ENCODE measurements at regions not wholly inside any gene's neighbourhood (a gene's known extent, or its start where the extent isn't known, plus 50 kb on each side); places are given as distances from the start of the nearest gene placed in this dataset.
"Not testable (repeated sequence)": the region's sequence is repeated elsewhere in the genome, so short reads cannot be mapped to it uniquely, and the experiment has no call there.

- dilution Hi-C loops (cut with MboI; ENCODE audit: extremely low pct_ligation_motif_present, low sequenced_read_pairs) = no loop called here
- FAIRE-seq = no peak
- no TSS peak for BruUV-seq (replicated peaks)
- no peak overlapping the region for H3K27ac ChIP-seq (ENCODE audit: insufficient read depth, low read depth, low read length)
- intact Hi-C loops (cut with micrococcal nuclease) = no loop called here
- no peak for TF ChIP-seq JUN (IDR thresholded peaks at IDR 0.05; ENCODE audit: borderline replicate concordance, insufficient read depth, insufficient read length, low read depth)
- TF ChIP-seq FOS (IDR thresholded peaks at IDR 0.05; ENCODE audit: borderline replicate concordance, insufficient read depth, low read length) = no peak
- no peak for TF ChIP-seq CTCF (IDR thresholded peaks at IDR 0.05; ENCODE audit: extremely low read depth in 1 of 2, insufficient read depth in 1 of 2, low read depth in 1 of 2, low read length in 2 of 2)
- TF ChIP-seq EZH2 (IDR thresholded peaks at IDR 0.05; ENCODE audit: borderline replicate concordance, low read depth, low read length, severe bottlenecking) = no peak
- no peak for TF ChIP-seq POLR2AphosphoS5 (IDR thresholded peaks at IDR 0.05; ENCODE audit: insufficient read depth, low read depth, low read length)
- no peak for TF ChIP-seq MAX (IDR thresholded peaks at IDR 0.05; ENCODE audit: insufficient read depth, insufficient read length)
- TF ChIP-seq MYC (IDR thresholded peaks at IDR 0.05; ENCODE audit: low read depth, low read length) = no peak
- no peak for TF ChIP-seq GATA2 (IDR thresholded peaks at IDR 0.05; ENCODE audit: insufficient read depth, insufficient read length, low read depth, low read length)
- no peak for TF ChIP-seq POLR2A (IDR thresholded peaks at IDR 0.05; ENCODE audit: low read depth, low read length)
- H3K9ac ChIP-seq (replicated peaks; ENCODE audit: extremely low read depth, insufficient read depth, low read length) = no peak overlapping the region
- no peaks in the 10 kb centered on the region for H3K79me2 ChIP-seq (ENCODE audit: control insufficient read depth, insufficient read depth, low read length)
- no peak overlapping the region for H3K4me3 ChIP-seq (replicated peaks in 1 of 3; ENCODE audit: insufficient read depth in 1 of 3, low read depth in 1 of 3, low read length in 3 of 3)
- H3K4me2 ChIP-seq (ENCODE audit: insufficient read depth, low read length) = no peak overlapping the region
- H3K4me1 ChIP-seq (ENCODE audit: control insufficient read depth, extremely low read depth, insufficient read depth, low read length) = no peaks in the 10 kb centered on the region
- CTCF ChIA-PET = interaction anchor here (1.1 kb wide), 1 partner anchor 11 kb away, joined by 3 read pairs; no protein-coding TSS in a partner anchor
- POLR2A ChIA-PET = no interaction called here
- no peak overlapping the region for H2AFZ ChIP-seq (ENCODE audit: low read depth, low read length)
- H3K9me3 ChIP-seq (replicated peaks; ENCODE audit: control insufficient read depth, insufficient read depth, low read length) = peaks cover 2% of the 10 kb centered on the region
- no peaks in the 10 kb centered on the region for H3K9me1 ChIP-seq (replicated peaks; ENCODE audit: control insufficient read depth, extremely low read depth, insufficient read depth, low read length)
- H4K20me1 ChIP-seq (replicated peaks; ENCODE audit: control insufficient read depth, extremely low read depth, insufficient read depth, low read length) = no peaks in the 10 kb centered on the region
- H3K36me3 ChIP-seq (ENCODE audit: control insufficient read depth in 2 of 2, extremely low read depth in 1 of 2, insufficient read depth in 2 of 2, low read length in 2 of 2) = no peaks in the 10 kb centered on the region
- DNase-seq (ENCODE audit: low read depth, low spot score) = no peak
- H3K27me3 ChIP-seq (ENCODE audit: control insufficient read depth in 2 of 2, insufficient read depth in 2 of 2, low read length in 2 of 2) = no peaks in the 10 kb centered on the region
Measured at GRCh38 chr13:108069521-108070210, 145.7 kb downstream of the LIG4 start.

GRCh38 chr13:108064372-108064771, 151.0 kb downstream of the LIG4 start:
- H3K4me1 ChIP-seq (ENCODE audit: control insufficient read depth, extremely low read depth, insufficient read depth, low read length); H4K20me1 ChIP-seq (replicated peaks; ENCODE audit: control insufficient read depth, extremely low read depth, insufficient read depth, low read length); BruUV-seq (replicated peaks); H3K79me2 ChIP-seq (ENCODE audit: control insufficient read depth, insufficient read depth, low read length); H3K27ac ChIP-seq (ENCODE audit: insufficient read depth, low read depth, low read length); H3K9me3 ChIP-seq (replicated peaks; ENCODE audit: control insufficient read depth, insufficient read depth, low read length); FAIRE-seq; H3K9ac ChIP-seq (replicated peaks; ENCODE audit: extremely low read depth, insufficient read depth, low read length); H3K9me1 ChIP-seq (replicated peaks; ENCODE audit: control insufficient read depth, extremely low read depth, insufficient read depth, low read length); CTCF ChIA-PET; dilution Hi-C loops (cut with MboI; ENCODE audit: extremely low pct_ligation_motif_present, low sequenced_read_pairs); H3K36me3 ChIP-seq (ENCODE audit: control insufficient read depth in 2 of 2, extremely low read depth in 1 of 2, insufficient read depth in 2 of 2, low read length in 2 of 2); H3K4me3 ChIP-seq (replicated peaks in 1 of 3; ENCODE audit: insufficient read depth in 1 of 3, low read depth in 1 of 3, low read length in 3 of 3); intact Hi-C loops (cut with micrococcal nuclease); H3K27me3 ChIP-seq (ENCODE audit: control insufficient read depth in 2 of 2, insufficient read depth in 2 of 2, low read length in 2 of 2); POLR2A ChIA-PET; DNase-seq (ENCODE audit: low read depth, low spot score); H3K4me2 ChIP-seq (ENCODE audit: insufficient read depth, low read length); H2AFZ ChIP-seq (ENCODE audit: low read depth, low read length): not testable (repeated sequence)
